Fibroblast of lung (primary cell): ENCODE measurements at regions not wholly inside any gene's neighbourhood (a gene's known extent, or its start where the extent isn't known, plus 50 kb on each side); places are given as distances from the start of the nearest gene placed in this dataset.
"Not testable (repeated sequence)": the region's sequence is repeated elsewhere in the genome, so short reads cannot be mapped to it uniquely, and the experiment has no call there.

Experiments used
- DNase-seq, 2 donors: peaks; one replicate each; pipeline versions ENCODE4 v3.0.0 to v3.0.0-alpha.2; 2010; ENCODE audit warnings: low read depth in 2 of 2
- H2AFZ ChIP-seq: 2 replicates; pipeline ENCODE4 v1.5.1; 2012; ENCODE audit warnings: low read length, control low read depth, inconsistent platforms
- H3K27ac ChIP-seq: 2 replicates; pipeline ENCODE4 v1.5.1; 2011; ENCODE audit warnings: low read length, control low read depth; ENCODE audit not compliant: insufficient read depth
- H3K27me3 ChIP-seq: 2 replicates; pipeline ENCODE4 v1.5.1; 2011; ENCODE audit warnings: mild to moderate bottlenecking, low read length; ENCODE audit not compliant: control insufficient read depth, insufficient read depth
- H3K36me3 ChIP-seq: 2 replicates; pipeline ENCODE4 v1.5.1; 2011; ENCODE audit warnings: low read length; ENCODE audit not compliant: control insufficient read depth, insufficient read depth
- H3K4me1 ChIP-seq: 2 replicates; pipeline ENCODE4 v1.5.1; 2011; ENCODE audit warnings: low read length; ENCODE audit not compliant: control insufficient read depth, insufficient read depth; ENCODE audit errors: extremely low read depth
- H3K4me2 ChIP-seq: 2 replicates; pipeline ENCODE4 v1.5.1; 2011; ENCODE audit warnings: low read length, control low read depth; ENCODE audit not compliant: insufficient read depth; ENCODE audit errors: extremely low read depth
- H3K4me3 ChIP-seq, 4 experiments: fragments of 200-600 bp in 1 of 4; sonication (generic) in 1 of 4; replicated peaks in 1 of 4; 2 replicates each; pipeline ENCODE4 v1.5.1; 2011 to 2016; ENCODE audit warnings: low read length in 4 of 4, low read depth in 3 of 4, mild to moderate bottlenecking in 3 of 4, control low read depth in 2 of 4, inconsistent platforms in 1 of 4, mixed read lengths in 1 of 4; ENCODE audit not compliant: insufficient read depth in 1 of 4; ENCODE audit errors: control extremely low read depth in 1 of 4
- H3K79me2 ChIP-seq: 2 replicates; pipeline ENCODE4 v1.5.1; 2012; ENCODE audit warnings: mild to moderate bottlenecking, low read length, inconsistent platforms; ENCODE audit not compliant: control insufficient read depth, insufficient read depth
- H3K9ac ChIP-seq: 2 replicates; pipeline ENCODE4 v1.5.1; 2011; ENCODE audit warnings: mild to moderate bottlenecking, low read length, control low read depth; ENCODE audit not compliant: insufficient read depth
- H3K9me3 ChIP-seq: 2 replicates; pipeline ENCODE4 v1.5.1; 2012; ENCODE audit warnings: low read depth, low read length; ENCODE audit not compliant: control insufficient read depth, insufficient read depth
- H4K20me1 ChIP-seq: 2 replicates; pipeline ENCODE4 v1.5.1; 2011; ENCODE audit warnings: low read length; ENCODE audit not compliant: control insufficient read depth, insufficient read depth; ENCODE audit errors: extremely low read depth
- EZH2 ChIP-seq: IDR thresholded peaks from 2 replicates; pipeline ENCODE4 v1.5.1; 2012; ENCODE audit warnings: low read length, control low read depth, mild to moderate bottlenecking; ENCODE audit errors: missing control alignments
- TF ChIP-seq, protein P1 (sequence below), 2 donors: IDR thresholded peaks in 1 of 2; conservative IDR thresholded peaks in 1 of 2; 1 replicate in 1 of 2; 2 replicates in 1 of 2; pipeline ENCODE4 v1.5.1; 2011 to 2012; ENCODE audit warnings: low read length in 2 of 2, control low read depth in 1 of 2, inconsistent platforms in 1 of 2, low read depth in 1 of 2, mild to moderate bottlenecking in 1 of 2

DNA sequence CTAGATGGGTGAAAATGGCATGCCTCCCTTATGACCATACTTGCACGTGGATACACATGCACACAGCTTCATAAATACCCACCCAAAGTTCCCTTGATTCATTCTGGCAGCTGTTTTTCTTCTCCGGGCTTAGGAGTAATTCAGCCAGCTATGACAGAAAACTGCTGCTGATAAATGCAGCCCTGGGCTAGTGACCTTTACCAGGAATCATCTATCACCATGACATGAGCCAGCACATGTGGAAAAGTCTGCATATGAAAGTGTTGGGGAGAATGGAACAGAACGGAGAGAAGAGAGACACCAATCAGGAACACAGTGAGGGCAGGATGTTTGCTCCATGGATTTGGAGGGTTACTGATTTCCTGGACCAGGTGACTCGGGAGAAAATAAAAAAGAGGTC, 706.3 kb downstream of the PDCD6IP start:
- Histone ChIP-seq H2AFZ (no peak overlapping the region), H3K9me3 (no peaks in the 10 kb centered on the region), H3K27me3 (no peaks in the 10 kb centered on the region), H3K4me3 (no peak overlapping the region), H3K4me2 (no peak overlapping the region), H3K4me1 (no peaks in the 10 kb centered on the region), H3K36me3 (no peaks in the 10 kb centered on the region), H4K20me1 (no peaks in the 10 kb centered on the region), H3K79me2 (no peaks in the 10 kb centered on the region), H3K9ac (no peak overlapping the region), H3K27ac (no peak overlapping the region)
- DNase-seq = no peak
- no peak for TF ChIP-seq EZH2
- TF ChIP-seq, protein P1, sequence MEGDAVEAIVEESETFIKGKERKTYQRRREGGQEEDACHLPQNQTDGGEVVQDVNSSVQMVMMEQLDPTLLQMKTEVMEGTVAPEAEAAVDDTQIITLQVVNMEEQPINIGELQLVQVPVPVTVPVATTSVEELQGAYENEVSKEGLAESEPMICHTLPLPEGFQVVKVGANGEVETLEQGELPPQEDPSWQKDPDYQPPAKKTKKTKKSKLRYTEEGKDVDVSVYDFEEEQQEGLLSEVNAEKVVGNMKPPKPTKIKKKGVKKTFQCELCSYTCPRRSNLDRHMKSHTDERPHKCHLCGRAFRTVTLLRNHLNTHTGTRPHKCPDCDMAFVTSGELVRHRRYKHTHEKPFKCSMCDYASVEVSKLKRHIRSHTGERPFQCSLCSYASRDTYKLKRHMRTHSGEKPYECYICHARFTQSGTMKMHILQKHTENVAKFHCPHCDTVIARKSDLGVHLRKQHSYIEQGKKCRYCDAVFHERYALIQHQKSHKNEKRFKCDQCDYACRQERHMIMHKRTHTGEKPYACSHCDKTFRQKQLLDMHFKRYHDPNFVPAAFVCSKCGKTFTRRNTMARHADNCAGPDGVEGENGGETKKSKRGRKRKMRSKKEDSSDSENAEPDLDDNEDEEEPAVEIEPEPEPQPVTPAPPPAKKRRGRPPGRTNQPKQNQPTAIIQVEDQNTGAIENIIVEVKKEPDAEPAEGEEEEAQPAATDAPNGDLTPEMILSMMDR (conservative IDR thresholded peaks at IDR 0.05 in 1 of 2, IDR thresholded peaks at IDR 0.05 in 1 of 2; ENCODE audit: low read depth in 1 of 2, low read length in 2 of 2) = no peak

DNA sequence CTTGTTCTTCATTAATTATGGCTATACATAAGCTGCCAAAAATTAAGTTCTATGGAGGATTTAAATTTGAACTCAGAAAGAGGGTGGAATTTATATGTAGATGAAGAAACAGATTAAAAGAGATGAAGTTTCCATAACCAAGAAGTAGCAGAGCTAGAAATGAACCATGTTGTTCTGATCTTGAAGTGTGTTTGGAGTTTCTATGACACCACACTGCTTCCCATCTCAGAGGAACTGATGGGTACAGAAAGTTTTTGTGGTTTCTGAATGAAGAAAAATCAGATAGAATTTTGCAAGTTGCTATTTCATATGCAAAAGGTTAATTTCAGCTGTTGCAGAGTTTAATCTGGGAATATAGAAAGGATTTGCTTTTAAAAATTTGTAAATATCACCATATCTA, 710.3 kb downstream of the PDCD6IP start:
- Histone ChIP-seq H3K4me1 (no peaks in the 10 kb centered on the region), H3K27ac (no peak overlapping the region), H3K27me3 (no peaks in the 10 kb centered on the region), H3K36me3 (no peaks in the 10 kb centered on the region), H3K79me2 (no peaks in the 10 kb centered on the region), H3K9ac (no peak overlapping the region), H2AFZ (no peak overlapping the region), H4K20me1 (no peaks in the 10 kb centered on the region), H3K4me3 (no peak overlapping the region), H3K4me2 (no peak overlapping the region), H3K9me3 (no peaks in the 10 kb centered on the region)
- no peak for TF ChIP-seq EZH2
- TF ChIP-seq, protein P1 (conservative IDR thresholded peaks at IDR 0.05 in 1 of 2, IDR thresholded peaks at IDR 0.05 in 1 of 2; ENCODE audit: low read depth in 1 of 2, low read length in 2 of 2) = no peak
- DNase-seq = no peak

DNA sequence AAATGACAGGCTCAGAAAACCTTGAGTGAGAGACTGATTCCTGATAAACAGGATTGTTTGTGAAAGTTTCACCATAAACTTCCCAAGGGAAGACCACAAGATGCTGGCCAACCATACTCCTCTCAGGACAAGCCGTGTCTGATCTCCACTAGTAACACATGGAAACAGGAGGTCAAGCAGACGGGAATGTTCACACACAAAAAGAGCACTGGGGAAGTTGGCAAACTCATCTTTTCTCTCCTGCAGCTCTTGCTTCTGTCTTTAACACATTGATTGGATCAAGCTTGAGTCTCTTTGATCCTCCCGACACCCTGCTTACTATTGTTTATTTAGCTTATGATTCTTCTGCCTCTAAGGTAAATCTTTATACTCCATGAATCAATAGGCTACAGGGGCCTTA, 713.5 kb downstream of the PDCD6IP start:
- Histone ChIP-seq H3K9ac (no peak overlapping the region), H3K27ac (no peak overlapping the region), H3K79me2 (no peaks in the 10 kb centered on the region), H4K20me1 (no peaks in the 10 kb centered on the region), H3K4me3 (no peak overlapping the region), H2AFZ (no peak overlapping the region), H3K9me3 (no peaks in the 10 kb centered on the region), H3K36me3 (no peaks in the 10 kb centered on the region), H3K4me2 (no peak overlapping the region), H3K27me3 (no peaks in the 10 kb centered on the region), H3K4me1 (no peaks in the 10 kb centered on the region)
- DNase-seq = no peak
- TF ChIP-seq, protein P1 (conservative IDR thresholded peaks at IDR 0.05 in 1 of 2, IDR thresholded peaks at IDR 0.05 in 1 of 2; ENCODE audit: low read depth in 1 of 2, low read length in 2 of 2) = no peak
- TF ChIP-seq EZH2 = no peak

DNA sequence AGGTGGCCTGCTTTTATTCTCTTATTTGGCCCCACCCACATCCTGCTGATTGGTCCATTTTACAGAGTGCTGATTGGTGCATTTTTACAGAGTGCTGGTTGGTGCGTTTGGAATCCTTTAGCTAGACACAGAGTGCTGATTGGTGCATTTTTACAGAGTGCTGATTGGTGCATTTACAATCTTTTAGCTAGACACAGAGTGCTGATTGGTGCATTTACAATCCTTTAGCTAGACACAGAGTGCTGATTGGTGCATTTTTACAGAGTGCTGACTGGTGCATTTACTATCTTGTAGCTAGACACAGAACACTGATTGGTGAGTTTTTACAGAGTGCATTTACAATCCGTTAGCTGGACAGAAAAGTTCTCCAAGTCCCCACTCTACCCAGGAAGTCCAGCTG, 720.6 kb downstream of the PDCD6IP start:
- not testable (repeated sequence) for H3K4me3 ChIP-seq, H3K27ac ChIP-seq, DNase-seq, H3K36me3 ChIP-seq, H2AFZ ChIP-seq, H3K9ac ChIP-seq, H4K20me1 ChIP-seq, H3K4me2 ChIP-seq, H3K4me1 ChIP-seq, H3K79me2 ChIP-seq, H3K27me3 ChIP-seq, H3K9me3 ChIP-seq
